ENCODE measurements at regions not wholly inside any gene's neighbourhood (a gene's known extent, or its start where the extent isn't known, plus 50 kb on each side); places are given as distances from the start of the nearest gene placed in this dataset.

- TF ChIP-seq, protein P1, sequence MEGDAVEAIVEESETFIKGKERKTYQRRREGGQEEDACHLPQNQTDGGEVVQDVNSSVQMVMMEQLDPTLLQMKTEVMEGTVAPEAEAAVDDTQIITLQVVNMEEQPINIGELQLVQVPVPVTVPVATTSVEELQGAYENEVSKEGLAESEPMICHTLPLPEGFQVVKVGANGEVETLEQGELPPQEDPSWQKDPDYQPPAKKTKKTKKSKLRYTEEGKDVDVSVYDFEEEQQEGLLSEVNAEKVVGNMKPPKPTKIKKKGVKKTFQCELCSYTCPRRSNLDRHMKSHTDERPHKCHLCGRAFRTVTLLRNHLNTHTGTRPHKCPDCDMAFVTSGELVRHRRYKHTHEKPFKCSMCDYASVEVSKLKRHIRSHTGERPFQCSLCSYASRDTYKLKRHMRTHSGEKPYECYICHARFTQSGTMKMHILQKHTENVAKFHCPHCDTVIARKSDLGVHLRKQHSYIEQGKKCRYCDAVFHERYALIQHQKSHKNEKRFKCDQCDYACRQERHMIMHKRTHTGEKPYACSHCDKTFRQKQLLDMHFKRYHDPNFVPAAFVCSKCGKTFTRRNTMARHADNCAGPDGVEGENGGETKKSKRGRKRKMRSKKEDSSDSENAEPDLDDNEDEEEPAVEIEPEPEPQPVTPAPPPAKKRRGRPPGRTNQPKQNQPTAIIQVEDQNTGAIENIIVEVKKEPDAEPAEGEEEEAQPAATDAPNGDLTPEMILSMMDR (IDR thresholded peaks at IDR 0.05; ENCODE audit: insufficient read depth, low read length, poor library complexity, severe bottlenecking) = no peak
- H3K27me3 ChIP-seq (replicated peaks; ENCODE audit: control insufficient read depth, insufficient read depth, low read length) = no peaks in the 10 kb centered on the region
- H3K36me3 ChIP-seq (ENCODE audit: control insufficient read depth, insufficient read depth, low read length) = no peaks in the 10 kb centered on the region
- no peak for DNase-seq (ENCODE audit: extremely low read depth, insufficient read length)
- no peak overlapping the region for H3K4me3 ChIP-seq (replicated peaks; ENCODE audit: low read depth, low read length)
Observed at GRCh38 chr20:16974080-16974854, 226.1 kb downstream of the OTOR start.

DNA sequence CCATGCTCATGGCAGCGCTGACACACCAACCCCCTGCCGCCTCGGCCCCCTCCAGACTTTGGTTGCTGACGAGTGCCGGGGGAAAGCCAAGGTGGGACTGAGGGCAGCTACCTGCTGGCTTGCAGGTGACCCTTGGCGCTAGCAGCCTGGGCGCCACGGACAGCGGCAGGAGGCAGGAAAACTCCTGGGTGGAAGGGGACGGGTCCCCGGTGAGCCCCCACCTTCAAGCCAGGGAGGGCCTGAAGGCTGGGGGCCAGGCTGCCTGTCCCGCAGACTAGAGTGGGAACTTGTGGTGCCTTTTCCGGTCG lies 226.7 kb downstream of the OTOR start:
- Histone ChIP-seq H3K36me3 (ENCODE audit: control insufficient read depth, insufficient read depth, low read length) (no peaks in the 10 kb centered on the region), H3K4me3 (replicated peaks; ENCODE audit: low read depth, low read length) (no peak overlapping the region), H3K27me3 (replicated peaks; ENCODE audit: control insufficient read depth, insufficient read depth, low read length) (no peaks in the 10 kb centered on the region)
- no peak for DNase-seq (ENCODE audit: extremely low read depth, insufficient read length)
- TF ChIP-seq, protein P1 (IDR thresholded peaks at IDR 0.05; ENCODE audit: insufficient read depth, low read length, poor library complexity, severe bottlenecking) = no peak

DNA sequence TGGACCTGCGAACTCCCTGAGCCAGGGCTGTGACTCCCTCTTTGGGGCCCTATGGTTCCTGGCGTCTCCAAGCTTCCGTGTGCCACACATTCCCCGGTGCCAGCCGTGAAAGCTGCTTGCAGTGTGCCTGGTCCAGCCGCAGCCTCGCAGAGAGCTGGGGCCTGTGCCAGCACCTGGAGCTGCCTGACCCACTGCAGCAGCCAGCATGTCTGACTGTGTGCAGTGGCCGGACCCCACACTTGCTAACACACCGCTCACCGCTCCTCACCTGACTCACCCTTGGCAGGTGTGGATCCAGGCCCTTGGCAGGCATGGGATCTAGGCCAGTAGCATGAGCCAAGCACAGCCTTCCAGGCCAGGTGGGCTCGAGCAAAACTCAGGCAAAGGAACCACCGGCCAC lies 227.5 kb downstream of the OTOR start:
- H3K27me3 ChIP-seq (replicated peaks; ENCODE audit: control insufficient read depth, insufficient read depth, low read length) = no peaks in the 10 kb centered on the region
- no peak overlapping the region for H3K4me3 ChIP-seq (replicated peaks; ENCODE audit: low read depth, low read length)
- no peak for DNase-seq (ENCODE audit: extremely low read depth, insufficient read length)
- H3K36me3 ChIP-seq (ENCODE audit: control insufficient read depth, insufficient read depth, low read length) = no peaks in the 10 kb centered on the region
- TF ChIP-seq, protein P1 (IDR thresholded peaks at IDR 0.05; ENCODE audit: insufficient read depth, low read length, poor library complexity, severe bottlenecking) = no peak

GRCh38 chr20:16978497-16978896 lies 230.3 kb downstream of the OTOR start:
- TF ChIP-seq, protein P1 (IDR thresholded peaks at IDR 0.05; ENCODE audit: insufficient read depth, low read length, poor library complexity, severe bottlenecking) = no peak
- DNase-seq (ENCODE audit: extremely low read depth, insufficient read length) = no peak
- H3K27me3 ChIP-seq (replicated peaks; ENCODE audit: control insufficient read depth, insufficient read depth, low read length) = no peaks in the 10 kb centered on the region
- no peak overlapping the region for H3K4me3 ChIP-seq (replicated peaks; ENCODE audit: low read depth, low read length)
- H3K36me3 ChIP-seq (ENCODE audit: control insufficient read depth, insufficient read depth, low read length) = no peaks in the 10 kb centered on the region

- H3K27me3 ChIP-seq (replicated peaks; ENCODE audit: control insufficient read depth, insufficient read depth, low read length) = no peaks in the 10 kb centered on the region
- no peak for DNase-seq (ENCODE audit: extremely low read depth, insufficient read length)
- H3K36me3 ChIP-seq (ENCODE audit: control insufficient read depth, insufficient read depth, low read length) = no peaks in the 10 kb centered on the region
- TF ChIP-seq, protein P1 (IDR thresholded peaks at IDR 0.05; ENCODE audit: insufficient read depth, low read length, poor library complexity, severe bottlenecking) = no peak
- H3K4me3 ChIP-seq (replicated peaks; ENCODE audit: low read depth, low read length) = no peak overlapping the region
Observed at GRCh38 chr20:16982091-16982726, 234.1 kb downstream of the OTOR start.

Measured in GM06990 (cell line).